ENCODE measurements at regions not wholly inside any gene's neighbourhood (a gene's known extent, or its start where the extent isn't known, plus 50 kb on each side); places are given as distances from the start of the nearest gene placed in this dataset.
"Not testable (repeated sequence)": the region's sequence is repeated elsewhere in the genome, so short reads cannot be mapped to it uniquely, and the experiment has no call there.

DNA sequence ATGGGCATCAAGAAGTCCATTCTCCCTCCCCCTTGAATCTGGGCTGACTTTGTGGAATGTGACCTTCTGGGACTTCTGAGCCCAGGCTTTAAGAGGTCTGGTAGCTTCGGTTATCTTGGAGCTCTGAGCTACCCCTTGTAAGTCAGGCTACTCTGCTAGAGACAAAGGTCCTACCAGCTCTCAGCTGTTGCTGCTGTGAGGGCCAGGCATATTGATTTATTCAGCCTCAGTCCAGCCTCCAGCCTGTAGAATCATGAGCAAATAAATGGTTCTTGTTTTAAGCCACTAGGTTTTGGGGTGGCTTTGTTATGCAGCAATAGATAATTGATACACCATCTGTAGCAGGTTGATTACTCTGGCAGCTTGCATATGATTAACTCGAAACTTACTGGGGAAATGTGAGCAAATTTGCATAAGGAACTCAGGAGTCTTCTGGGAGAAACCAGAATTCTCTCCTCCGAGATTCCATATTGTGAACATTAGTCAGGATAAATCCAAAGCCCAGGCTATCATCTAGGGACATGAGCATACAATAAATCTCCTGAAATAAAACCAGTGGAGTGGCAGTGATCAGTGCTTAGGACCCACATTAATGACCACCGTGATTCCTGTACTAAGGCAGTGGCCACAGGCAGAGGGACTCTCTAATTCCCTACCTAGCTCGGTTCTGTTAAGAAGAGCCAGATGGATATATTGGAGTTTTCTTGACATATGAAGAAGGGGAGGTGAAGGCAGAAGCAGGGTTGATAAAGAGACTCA is 336.1 kb downstream of the CDC5L start:
- no peak for DNase-seq

DNA sequence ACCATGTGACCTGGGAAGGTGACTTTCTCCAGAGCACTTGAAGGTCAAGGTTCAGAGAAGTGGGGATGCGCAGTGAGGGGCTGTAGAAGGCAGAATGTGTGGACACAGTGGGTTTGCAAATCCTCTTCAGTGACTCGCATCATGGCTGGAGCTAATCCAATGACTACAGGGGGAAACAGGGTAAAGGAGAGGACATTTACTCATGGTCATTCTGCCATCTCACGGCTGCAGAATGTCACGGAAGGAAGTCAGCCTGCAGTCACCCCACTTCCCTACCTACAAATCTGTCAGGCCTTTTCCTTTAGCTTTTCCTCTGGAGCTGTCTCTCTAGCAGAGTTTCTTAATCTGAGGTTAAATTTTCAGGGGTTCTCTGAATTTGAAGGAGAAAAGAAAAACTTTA is 337.6 kb downstream of the CDC5L start:
- DNase-seq, result no peak

DNA sequence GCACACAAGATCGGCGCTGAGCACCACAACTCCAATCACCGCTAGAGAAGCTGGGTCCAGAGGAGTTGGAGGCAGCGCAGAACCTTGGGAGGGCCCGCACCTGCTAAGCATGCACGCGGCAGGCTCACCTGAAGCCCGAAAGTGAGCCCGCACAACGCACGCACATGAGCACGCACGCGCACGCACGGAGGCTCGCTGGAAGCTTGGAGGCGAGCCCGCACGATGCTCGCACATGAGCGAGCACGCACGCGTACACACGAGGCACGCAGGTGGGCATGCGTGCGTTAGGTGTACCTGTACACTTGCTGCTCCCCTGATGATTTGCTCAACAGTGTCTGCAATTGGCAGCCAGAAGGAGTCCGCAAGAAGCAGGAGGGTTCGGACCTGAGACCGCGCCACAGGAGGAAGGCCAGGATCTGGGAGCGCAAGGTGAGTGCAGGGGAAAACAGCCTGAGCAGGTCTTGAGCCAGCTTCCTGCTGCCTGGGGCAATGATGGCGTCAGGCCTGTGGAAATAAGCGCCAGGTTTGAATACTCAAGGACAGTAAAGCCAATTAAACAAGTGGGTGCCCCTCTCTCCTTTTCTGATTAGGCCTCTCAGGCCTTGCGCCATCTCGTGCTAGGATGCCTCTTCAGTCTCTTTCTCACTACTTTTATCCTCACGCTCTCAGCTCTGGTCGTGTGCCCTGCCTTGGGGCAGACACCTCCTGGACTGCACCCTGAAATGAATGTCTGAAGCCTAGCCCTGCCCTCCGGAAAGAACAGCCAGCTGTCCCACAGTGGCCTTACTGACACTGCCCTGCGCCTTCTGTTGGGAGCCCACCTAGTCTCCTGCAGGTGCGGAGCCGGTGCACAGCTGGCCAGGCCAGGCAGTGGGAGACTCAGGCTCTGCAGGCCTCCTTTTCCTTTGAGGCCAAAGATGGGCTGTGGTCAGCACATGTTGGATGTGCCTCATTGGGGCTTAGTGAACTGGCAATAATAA is 340.4 kb downstream of the CDC5L start:
- no peak for DNase-seq

DNA sequence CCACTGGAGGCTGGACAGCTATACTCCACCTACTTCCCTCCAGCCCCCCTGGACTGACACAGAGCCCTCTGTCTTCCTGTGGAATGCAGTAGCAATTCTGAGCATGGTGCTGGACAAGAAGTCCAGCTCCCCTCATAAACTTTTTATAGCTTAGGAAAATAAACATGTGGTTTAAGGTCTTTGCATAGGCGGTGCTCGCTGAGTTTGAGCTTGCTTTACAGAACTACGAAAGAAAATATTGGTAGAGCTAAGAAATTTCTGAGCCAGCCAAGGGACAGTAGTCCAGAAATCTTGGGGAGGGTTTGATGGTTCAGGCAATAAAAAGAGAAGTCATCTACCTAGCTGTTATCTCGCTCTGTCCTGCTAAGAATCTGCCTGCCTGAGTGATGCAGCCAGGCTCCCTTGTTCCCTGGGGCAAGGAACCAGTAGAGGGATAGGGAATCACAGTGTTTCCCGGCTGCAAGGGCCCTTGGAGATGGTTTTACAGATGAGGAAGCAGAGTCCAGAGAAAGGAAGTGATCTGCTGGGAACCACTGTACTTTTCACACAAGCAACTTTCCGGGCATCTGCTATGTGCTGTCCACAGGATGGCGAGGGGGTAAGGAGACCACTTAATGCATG is 343.4 kb downstream of the CDC5L start:
- DNase-seq, result no peak

DNA sequence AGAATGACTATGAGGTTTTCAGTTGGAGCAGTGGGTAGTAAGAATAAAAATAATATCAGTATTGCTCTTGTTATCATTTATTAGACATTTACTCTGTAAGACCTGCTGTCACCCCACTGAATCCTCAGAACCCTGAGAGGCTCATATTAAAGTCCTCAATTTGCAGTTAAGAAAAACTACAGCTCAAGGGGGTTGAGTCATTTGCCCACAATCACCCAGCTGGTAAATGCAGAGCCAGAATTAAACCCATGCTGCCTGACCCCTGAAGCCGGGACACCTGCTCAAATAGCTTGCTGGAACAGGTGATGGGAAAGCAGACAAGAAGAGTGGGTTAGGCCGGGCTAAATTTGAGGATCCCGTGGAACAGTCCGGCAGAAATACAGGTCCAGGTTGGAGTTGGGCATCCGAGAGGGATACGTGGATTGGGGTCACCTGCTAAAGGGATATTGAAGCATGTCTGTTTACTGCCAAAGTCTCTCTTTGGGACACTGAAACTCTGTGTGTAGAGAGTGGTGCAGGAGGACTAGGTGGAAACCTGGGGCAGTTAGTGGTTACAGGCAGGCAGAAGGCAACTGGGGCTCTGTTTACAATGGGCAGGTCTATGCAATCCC is 344.1 kb downstream of the CDC5L start:
- no peak for DNase-seq

DNA sequence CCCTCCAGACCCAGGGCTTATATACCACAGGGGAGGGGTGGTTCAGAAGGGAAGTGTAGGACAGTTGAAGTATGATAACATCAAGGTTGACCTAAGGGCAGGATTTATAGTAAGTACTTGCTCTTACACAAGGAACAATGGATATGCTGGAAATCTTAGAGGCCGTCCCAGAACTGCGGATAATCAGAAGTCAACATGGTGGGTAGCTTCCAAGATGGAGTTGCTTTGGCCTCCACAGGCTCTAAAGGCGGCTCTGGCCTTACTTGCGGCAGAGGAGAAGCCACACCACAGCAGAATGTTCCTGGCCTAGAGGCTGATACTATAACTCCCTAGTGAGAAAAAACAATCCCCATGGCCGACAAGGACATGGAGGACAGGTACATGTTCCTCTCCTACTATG is 344.7 kb downstream of the CDC5L start:
- DNase-seq, result no peak

DNA sequence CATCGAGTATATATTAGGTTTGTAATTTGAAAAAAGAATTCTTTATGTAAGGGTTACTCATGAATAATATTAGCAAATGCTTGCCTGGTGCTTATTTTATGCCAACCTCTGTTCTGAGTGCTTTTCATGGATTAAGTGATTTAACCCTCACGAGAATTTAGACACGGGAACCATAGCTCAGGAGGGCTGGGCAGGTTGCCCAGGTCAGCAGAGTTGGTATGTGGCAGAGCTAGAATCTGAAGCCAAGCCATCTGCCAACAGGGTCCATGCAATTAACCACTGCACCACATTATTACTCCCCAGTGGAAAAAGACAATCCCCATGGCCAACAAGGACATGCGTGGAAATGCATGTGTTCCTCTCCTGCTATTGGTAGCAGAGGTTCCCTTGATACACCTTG is 345.6 kb downstream of the CDC5L start:
- DNase-seq, result peak; percentile 62

DNA sequence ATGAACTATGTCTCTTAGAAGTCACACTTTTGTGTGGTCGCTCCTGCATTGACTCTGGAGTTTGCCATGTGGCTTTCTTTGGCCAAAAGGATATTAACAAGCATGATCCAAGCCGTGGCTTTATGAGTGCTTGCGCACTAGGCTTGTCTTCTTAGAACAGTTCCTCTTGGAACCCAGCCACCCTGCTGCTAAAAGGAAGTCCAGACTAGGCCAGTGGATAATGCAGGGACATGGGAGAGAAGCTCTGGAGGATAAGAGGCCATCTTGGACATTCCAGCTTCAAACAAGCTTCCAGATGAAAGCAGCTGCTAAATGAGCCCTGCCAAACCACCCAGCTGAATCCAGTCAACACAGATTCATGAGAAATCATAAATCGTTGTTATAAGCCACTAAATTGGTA is 346.4 kb downstream of the CDC5L start:
- peak; percentile 49 for DNase-seq

DNA sequence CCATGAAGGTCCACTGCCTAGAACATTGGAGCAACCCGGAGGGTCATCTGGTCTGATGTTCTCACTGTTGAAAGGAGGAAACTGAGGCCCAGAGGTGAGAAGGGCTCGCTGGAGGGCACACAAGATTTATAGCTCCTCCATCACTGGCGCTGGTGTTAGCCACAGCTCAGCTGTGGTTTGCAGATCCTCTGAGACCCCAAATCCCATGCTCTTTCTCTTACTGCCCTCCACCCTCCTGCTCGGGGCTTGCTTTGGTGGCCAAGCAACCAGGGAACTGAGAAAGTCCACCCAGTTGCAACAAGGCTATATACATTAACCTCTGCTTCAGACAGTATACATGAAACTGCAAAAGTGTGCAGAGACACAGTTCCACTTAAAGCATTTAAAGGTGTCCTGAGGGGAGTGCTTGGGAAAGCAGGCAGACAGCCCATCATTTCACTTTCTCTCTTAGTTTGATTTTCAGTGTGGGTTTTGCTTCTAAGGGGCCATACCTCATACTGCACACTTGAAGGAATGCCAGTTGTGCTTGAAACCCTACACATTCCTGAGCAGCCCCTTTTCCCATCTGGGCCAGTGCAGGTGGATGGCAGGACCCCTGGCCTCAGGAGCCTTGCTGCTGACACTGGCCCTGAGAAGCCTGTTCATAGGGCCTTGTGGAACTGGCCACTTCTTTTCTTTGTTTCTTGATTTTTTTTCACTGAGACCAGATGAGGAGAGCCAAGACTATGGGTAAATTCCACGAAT is 347.6 kb downstream of the CDC5L start:
- DNase-seq, result no peak

DNA sequence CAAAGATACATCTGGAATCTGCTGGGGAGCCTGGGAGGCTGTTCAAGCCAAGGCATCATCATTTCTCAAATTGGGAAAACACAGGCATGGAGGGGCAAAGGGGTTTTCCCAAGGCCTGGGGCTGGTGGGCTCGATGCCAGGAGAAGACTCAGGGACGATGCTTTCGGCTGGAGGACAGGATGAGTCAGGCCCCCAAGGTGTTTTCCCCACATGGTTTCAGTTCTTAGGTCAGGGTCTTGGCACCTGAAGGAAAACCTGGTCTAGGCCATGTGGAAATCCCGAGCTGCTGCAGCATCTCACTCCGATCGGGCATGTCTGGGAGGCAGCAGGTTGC is 348.1 kb downstream of the CDC5L start:
- DNase-seq, result no peak

DNA sequence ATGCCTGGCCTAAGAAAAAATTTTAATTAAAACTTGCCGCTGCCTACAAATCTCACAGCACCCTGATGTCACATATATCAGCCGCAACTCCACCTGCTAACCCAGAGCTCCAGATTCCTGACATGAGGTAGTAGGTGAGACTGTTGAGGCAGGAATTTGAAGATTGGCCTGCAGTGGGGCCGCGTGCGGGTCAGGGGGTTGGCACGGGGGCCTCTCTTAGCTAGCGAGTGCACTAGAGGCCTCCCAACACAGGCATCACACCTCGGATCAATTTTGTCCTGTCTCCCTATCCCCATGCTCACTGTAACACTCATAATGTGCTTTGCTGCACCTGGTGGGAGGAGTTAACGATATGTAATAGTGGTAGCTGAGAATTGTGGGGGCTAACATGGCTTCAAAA is 349.8 kb downstream of the CDC5L start:
- DNase-seq, result no peak

DNA sequence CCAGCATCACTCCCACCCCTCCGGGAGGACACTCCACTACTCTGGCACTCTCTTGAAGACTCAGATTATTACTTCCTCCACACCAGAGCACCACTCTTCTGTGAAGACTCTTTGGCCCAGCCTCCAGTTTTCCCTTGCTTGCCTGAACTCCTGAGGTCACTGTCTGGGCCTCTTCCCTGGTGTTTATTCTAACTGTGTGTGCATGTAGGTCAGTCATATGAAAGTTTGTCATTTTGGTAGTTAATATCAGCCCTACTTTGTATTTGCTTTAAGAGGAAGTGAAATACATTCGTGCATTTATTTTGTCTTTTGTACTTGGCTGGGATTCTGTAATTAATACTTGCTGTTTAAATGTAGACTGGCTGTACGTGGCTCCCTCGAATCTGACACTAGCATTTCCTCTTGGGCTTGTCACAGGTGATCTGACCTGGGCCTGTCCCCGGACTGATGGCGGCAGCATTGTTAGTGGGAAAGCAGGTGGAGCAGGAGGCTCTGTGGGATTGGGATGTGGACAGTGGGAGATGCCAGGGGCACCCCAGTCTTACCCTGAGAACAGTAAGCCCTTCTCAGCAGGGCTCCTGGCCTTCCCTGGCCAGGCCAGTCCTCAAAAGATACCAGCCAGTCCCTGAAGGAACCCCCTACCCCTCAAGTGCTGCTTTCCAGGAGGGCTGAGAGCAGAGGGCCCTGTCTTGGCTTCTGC is 350.5 kb downstream of the CDC5L start:
- DNase-seq, result no peak

DNA sequence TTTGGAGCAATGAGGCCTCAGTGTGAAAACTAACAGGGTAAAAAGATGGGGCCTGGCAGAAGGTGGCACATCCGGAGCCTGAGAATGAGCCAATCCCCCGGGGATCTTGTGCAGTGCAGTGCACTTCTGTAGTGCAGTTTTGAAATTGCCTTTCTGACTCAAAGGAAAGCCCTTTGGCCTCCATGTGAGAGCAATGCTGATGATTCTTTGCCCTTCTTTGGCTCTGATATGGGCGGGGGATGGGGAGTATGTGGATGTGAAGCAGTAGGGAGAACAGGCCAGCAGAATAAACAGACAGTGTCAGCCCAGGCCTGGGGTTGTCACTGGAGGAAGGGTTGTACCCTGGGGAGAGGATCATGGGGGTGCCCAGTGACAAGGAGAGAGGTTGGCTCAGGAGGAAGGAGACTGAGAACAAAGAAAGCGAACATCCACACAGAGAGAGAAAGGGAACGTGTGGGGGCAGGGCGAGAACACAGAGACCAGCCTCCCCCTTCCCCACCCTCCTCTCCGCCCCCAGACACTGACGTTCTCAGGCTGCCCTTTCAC is 351.2 kb downstream of the CDC5L start:
- no peak for DNase-seq

DNA sequence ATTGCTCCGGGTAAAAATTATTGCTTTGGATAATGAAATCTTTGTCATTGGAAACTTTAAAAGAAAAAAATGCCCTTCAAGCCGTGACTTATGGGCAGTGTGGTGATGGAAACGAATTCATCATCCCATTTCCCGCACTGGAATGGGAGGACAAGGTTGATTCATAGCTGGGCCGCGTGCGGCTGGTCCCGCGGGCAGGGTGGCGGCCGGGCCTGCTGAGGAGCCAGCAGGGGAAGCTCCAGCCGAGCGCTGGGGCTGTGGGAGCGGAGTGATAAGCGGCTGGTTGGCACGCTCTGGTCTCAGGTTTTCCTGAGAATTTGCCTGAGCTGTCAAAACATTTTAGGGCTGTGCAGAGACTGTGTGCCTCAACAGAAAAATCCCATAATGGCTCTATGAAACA is 351.7 kb downstream of the CDC5L start:
- no peak for DNase-seq

DNA sequence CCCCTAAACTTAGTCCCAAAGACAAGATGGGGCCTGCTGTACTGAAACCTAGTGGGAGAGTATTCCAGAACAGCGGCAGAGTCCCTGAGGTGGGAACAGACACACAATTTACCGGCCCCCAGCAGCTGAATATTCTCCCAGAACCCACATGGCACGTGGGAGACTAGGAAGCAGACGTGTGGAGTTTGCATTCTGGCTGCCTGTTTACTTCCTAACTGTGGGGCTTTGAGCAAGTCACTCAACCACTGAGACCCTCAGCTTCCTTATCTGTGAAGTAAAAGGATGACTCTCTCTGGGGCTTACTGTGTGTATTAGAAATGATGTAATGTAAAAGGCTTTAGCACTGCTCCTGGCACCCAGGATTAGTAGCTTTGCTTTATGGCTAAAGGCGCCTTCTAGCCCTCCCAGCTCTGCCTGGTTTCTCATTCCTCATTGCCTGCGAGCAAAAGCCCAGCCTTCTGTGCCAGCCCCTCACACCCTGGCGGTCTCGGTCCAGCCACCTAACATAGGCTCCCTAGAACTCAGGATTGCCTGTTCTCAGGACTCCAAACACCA is 353.1 kb downstream of the CDC5L start:
- no peak for DNase-seq

DNA sequence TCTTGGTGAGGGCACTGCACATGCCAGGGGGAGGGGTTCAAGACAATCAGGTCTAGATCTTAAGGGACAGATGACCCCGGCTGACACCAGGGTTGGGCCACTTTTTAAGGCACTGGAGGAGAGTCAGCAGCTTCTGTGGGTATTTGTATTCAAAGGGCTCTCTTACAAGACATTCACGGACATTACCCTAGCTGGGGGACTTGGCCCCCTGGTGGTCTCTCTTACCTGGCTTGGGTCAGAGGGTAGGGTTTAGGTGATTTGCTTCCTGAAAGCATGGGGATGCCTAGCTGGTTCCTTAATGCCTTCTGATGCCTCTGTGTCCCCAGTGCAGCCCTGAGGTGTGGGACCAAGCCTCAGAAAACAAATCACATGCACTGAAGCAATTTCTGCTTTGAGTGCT is 354.7 kb downstream of the CDC5L start:
- no peak for DNase-seq

DNA sequence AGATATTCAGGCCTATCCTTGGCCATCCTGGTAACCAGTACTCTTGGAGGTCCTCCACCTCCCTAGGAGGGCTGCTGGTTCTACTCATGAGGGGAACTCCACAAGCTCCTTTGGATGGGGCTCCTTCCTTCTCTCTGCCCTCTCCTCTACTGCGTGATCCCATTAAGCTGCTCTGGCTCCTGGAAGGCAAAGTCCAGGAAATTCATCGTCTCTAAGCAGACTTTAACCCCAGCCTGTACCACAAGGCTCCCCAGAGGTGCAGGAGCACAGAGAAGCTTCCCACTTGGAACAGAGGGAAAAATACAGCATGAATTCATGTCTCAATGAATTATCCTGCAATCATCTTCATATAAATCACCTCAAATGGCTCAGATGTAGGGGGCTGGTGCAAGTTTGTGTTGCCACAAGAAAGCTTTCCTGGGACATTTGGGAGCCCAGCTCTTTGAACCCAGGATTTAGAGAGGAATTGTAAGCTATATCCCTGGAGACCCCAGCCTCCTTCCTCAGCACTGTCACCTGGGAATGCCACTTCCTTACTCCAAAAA is 355.4 kb downstream of the CDC5L start:
- DNase-seq, result no peak

DNA sequence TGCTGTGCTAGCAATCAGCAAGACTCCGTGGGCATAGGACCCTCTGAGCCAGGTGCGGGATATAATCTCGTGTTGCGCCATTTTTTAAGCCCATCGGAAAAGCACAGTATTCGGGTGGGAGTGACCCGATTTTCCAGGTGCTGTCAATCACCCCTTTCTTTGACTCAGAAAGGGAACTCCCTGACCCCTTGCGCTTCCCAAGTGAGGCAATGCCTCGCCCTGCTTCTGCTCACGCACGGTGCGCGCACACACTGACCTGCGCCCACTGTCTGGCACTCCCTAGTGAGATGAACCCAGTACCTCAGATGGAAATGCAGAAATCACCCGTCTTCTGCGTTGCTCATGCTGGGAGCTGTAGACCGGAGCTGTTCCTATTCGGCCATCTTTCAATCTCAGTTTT is 372.6 kb downstream of the CDC5L start:
- DNase-seq, result not testable (repeated sequence)

DNA sequence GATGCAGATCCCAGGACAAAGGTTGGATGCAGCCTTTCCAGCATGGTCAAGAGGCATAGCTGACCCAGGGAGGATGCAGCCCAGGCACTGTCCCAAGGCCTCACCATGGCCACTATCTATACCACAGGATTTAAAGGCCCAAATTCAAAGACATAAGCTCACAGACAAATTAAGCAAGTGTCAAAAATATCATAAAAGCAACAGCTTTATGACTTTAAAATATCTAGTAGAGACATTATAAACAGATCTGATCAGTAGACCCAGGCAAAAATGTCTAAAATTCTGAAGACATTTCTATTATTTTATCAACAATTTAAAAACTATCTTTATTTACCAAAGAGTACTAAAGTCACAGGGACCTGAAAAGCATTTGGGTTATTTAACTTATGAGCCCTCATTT is 373.5 kb downstream of the CDC5L start:
- no peak for DNase-seq

DNA sequence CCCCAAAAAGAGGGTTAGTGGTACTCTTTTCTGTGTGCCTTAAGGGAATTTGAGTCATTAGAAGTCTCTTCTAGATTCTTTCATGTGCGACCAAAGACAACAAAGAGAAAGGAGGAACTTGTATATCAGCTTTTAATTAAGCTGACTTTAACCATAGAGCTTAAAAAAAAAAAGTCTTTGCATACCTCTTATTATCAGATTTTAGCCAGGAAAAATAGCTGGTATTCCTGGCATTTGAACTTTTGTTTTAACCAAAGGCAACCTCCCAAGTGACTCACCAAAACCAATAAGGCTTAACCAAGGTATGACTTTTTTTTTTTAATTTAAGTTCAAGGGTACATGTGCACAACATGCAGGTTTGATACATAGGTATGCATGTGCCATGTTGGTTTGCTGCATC is 375.0 kb downstream of the CDC5L start:
- DNase-seq, result no peak

Measured in DMS79 (cell line).